HG03196 (cell line): ENCODE measurements at regions not wholly inside any gene's neighbourhood (a gene's known extent, or its start where the extent isn't known, plus 50 kb on each side); places are given as distances from the start of the nearest gene placed in this dataset.

ENCODE experiments used
- ATAC-seq: cut with Tn5 transposase; IDR thresholded peaks from one replicate; pipeline ENCODE4 v1.9.1; 2021; ENCODE audit not compliant: unreplicated experiment

- ATAC-seq: no peak
Observed at GRCh38 chr2:2640371-2640770, 309.3 kb upstream of the MYT1L start.

GRCh38 chr2:2639251-2640139 lies 308.4 kb upstream of the MYT1L start:
- ATAC-seq: no peak

GRCh38 chr2:2638547-2639220 lies 307.6 kb upstream of the MYT1L start:
- no peak for ATAC-seq

GRCh38 chr2:2636813-2637212 lies 305.7 kb upstream of the MYT1L start:
- ATAC-seq: no peak

GRCh38 chr2:2635025-2635528 lies 304.0 kb upstream of the MYT1L start:
- ATAC-seq: no peak

- ATAC-seq: no peak
Observed at GRCh38 chr2:2633017-2633416, 301.9 kb upstream of the MYT1L start.

- ATAC-seq: no peak
Observed at GRCh38 chr2:2623939-2624338, 292.9 kb upstream of the MYT1L start.

GRCh38 chr2:2621855-2622254 lies 290.8 kb upstream of the MYT1L start:
- no peak for ATAC-seq

- no peak for ATAC-seq
Observed at GRCh38 chr2:2620604-2621003, 289.5 kb upstream of the MYT1L start.

- no peak for ATAC-seq
Observed at GRCh38 chr2:2619995-2620394, 288.9 kb upstream of the MYT1L start.

- no peak for ATAC-seq
Observed at GRCh38 chr2:2614452-2614851, 283.4 kb upstream of the MYT1L start.

GRCh38 chr2:2613279-2614199 lies 282.5 kb upstream of the MYT1L start:
- ATAC-seq: peak; percentile 100

GRCh38 chr2:2610751-2611150 lies 279.7 kb upstream of the MYT1L start:
- no peak for ATAC-seq

- no peak for ATAC-seq
Observed at GRCh38 chr2:2600366-2600765, 269.3 kb upstream of the MYT1L start.

- ATAC-seq: no peak
Observed at GRCh38 chr2:2599441-2599840, 268.4 kb upstream of the MYT1L start.

- ATAC-seq: no peak
Observed at GRCh38 chr2:2597712-2598111, 266.6 kb upstream of the MYT1L start.

- ATAC-seq: no peak
Observed at GRCh38 chr2:2591542-2591940, 260.5 kb upstream of the MYT1L start.

GRCh38 chr2:2590841-2591541 lies 259.9 kb upstream of the MYT1L start:
- ATAC-seq: no peak

GRCh38 chr2:2590141-2590540 lies 259.1 kb upstream of the MYT1L start:
- ATAC-seq: no peak

GRCh38 chr2:2588777-2589176 lies 257.7 kb upstream of the MYT1L start:
- ATAC-seq: no peak

- no peak for ATAC-seq
Observed at GRCh38 chr2:2587354-2587753, 256.3 kb upstream of the MYT1L start.
